Stomach smooth muscle (tissue), 2 donors: ENCODE measurements at regions not wholly inside any gene's neighbourhood (a gene's known extent, or its start where the extent isn't known, plus 50 kb on each side); places are given as distances from the start of the nearest gene placed in this dataset.

ENCODE experiments used
- H3K27ac ChIP-seq: one replicate; pipeline ENCODE4 v1.7.0; 2013; ENCODE audit warnings: mild to moderate bottlenecking, low read length, inconsistent platforms
- H3K27me3 ChIP-seq, 2 donors: one replicate each; pipeline ENCODE4 v1.7.0; 2013; ENCODE audit warnings: low read length in 2 of 2; ENCODE audit not compliant: insufficient read depth in 2 of 2, control insufficient read depth in 1 of 2
- H3K36me3 ChIP-seq, 2 donors: one replicate each; pipeline ENCODE4 v1.7.0; 2013; ENCODE audit warnings: low read length in 2 of 2; ENCODE audit not compliant: control insufficient read depth in 2 of 2, insufficient read depth in 2 of 2
- H3K4me1 ChIP-seq: one replicate; pipeline ENCODE4 v1.7.0; 2013; ENCODE audit warnings: low read length; ENCODE audit not compliant: control insufficient read depth, insufficient read depth
- H3K4me3 ChIP-seq, 2 donors: one replicate each; pipeline ENCODE4 v1.7.0; 2013; ENCODE audit warnings: low read length in 2 of 2
- H3K9ac ChIP-seq, 2 donors: one replicate each; pipeline ENCODE4 v1.7.0; 2013; ENCODE audit warnings: low read length in 2 of 2, mild to moderate bottlenecking in 1 of 2
- H3K9me3 ChIP-seq, 2 donors: one replicate each; pipeline ENCODE4 v1.7.0; 2013; ENCODE audit warnings: low read length in 2 of 2; ENCODE audit not compliant: control insufficient read depth in 2 of 2
- donor health status: healthy.
- donor health status: Pancreatic carcinoma.

DNA sequence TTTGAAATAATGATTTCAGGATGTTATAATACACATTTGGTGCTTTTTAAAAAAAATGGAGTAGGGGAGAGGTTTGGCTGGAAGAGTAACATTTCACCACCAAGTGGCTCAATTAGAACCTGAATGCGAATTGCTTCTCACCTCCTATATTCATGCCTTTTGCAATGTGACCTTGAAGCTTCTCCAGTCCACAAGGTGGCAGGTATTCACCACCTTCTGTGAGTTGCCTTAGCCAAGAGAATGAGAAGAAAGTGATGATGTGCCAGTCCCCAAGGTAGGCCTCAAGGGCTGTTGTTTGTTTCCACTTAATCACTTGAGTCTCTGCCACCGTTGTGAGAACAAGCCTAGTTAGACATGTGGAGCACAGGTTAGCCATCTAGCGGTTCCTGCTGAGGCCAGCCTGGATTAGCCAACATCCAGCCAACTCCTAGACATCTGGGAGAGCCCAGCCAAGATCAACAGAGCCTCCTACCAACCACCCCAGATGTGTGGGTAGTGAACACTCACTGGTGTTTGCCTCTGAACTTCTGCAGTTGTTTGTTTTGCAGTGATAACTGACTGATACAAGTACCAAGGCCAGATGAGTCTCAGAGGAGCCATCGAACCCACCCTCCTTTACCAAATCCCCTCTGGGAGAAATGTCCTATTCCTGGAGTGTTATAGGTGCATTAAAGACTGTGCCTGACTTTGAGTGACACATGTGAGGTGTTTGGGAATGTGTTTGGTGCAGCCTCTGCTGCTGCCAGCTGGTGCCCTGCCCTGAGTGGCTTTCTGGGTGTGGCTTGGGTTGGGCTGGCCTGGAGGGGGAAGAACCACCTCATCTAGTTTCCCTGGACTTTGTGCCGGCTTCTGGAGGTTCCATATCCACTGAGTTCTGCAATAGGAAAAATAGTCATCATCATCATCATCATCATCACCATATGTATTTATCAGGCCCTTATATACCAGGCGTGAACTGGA lies 132.5 kb upstream of the RFLNA start:
- no peaks in the 10 kb centered on the region for H3K9me3 ChIP-seq
- no peak overlapping the region for H3K27ac ChIP-seq
- no peaks in the 10 kb centered on the region for H3K4me1 ChIP-seq
- H3K4me3 ChIP-seq = no peak overlapping the region
- no peak overlapping the region for H3K9ac ChIP-seq
- no peaks in the 10 kb centered on the region for H3K27me3 ChIP-seq
- H3K36me3 ChIP-seq = no peaks in the 10 kb centered on the region

- no peaks in the 10 kb centered on the region for H3K9me3 ChIP-seq
- H3K27me3 ChIP-seq = no peaks in the 10 kb centered on the region
- no peaks in the 10 kb centered on the region for H3K4me1 ChIP-seq
- H3K27ac ChIP-seq = no peak overlapping the region
- H3K36me3 ChIP-seq = no peaks in the 10 kb centered on the region
- no peak overlapping the region for H3K9ac ChIP-seq
- H3K4me3 ChIP-seq = no peak overlapping the region
These were observed 129.2 kb upstream of the RFLNA start for GRCh38 chr12:124165695-124166094.

DNA sequence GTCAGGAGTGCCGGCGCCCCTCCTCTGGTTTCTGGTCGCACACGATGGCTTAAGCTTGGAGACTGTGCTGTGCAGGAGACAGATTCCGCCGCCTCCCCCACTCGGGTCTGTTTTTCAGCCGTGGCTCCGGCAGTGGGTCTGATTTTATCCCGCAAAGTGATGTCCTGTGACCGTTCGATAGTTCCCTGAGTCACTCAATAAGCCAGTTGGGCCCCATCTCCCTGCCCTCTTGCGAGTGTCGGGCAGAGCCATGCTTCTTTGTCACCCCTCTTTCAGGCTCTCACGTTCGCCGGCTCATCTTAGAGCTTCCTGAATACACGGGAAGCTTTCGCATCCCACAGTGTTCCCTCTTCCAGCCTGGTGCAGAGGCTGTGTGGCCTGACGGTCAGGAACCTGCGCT lies 127.8 kb upstream of the RFLNA start:
- Histone ChIP-seq H3K9me3 (no peaks in the 10 kb centered on the region), H3K27ac (no peak overlapping the region), H3K4me3 (no peak overlapping the region), H3K36me3 (no peaks in the 10 kb centered on the region), H3K27me3 (no peaks in the 10 kb centered on the region), H3K9ac (no peak overlapping the region), H3K4me1 (no peaks in the 10 kb centered on the region)

DNA sequence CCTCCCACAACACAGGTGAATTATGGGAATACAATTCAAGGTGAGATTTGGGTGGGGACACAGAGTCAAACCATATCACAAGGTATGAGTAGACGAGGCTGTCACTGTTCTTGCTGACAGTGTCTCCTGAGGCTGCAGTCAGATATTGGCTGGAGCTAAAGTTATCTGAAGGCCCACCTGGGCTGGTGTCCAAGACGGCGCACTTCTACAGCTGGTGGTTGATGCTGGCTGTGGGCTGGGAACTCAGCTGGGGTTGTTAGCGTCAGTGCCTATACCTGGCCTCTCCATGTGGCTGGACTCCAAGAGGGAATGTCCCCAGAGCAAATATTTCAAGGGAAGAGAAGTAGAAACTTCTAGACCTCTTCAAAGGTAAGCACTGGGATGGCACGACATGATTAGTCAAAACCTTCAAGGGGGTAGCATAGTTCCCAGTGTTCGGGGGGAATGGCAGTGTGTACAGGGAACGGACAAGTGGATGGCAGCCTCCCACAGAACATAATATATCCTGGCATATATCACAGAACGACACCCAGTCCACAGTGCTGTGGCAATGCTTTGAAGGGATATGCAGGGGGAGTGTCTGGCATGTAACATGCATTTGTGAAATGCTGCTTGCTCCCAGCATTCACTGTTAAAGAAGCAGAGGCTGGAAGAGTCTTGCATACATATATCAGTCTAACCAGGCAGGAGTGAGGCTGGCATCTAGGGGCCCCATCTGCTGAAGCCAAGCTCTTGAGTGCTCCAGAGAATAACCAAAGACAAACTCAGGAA lies 126.7 kb upstream of the RFLNA start:
- H3K27me3 ChIP-seq = no peaks in the 10 kb centered on the region
- no peaks in the 10 kb centered on the region for H3K4me1 ChIP-seq
- no peak overlapping the region for H3K9ac ChIP-seq
- H3K9me3 ChIP-seq = no peaks in the 10 kb centered on the region
- no peak overlapping the region for H3K4me3 ChIP-seq
- H3K27ac ChIP-seq = no peak overlapping the region
- no peaks in the 10 kb centered on the region for H3K36me3 ChIP-seq

- H3K4me1 ChIP-seq = no peaks in the 10 kb centered on the region
- no peak overlapping the region for H3K9ac ChIP-seq
- no peak overlapping the region for H3K27ac ChIP-seq
- no peaks in the 10 kb centered on the region for H3K27me3 ChIP-seq
- no peaks in the 10 kb centered on the region for H3K9me3 ChIP-seq
- H3K36me3 ChIP-seq = no peaks in the 10 kb centered on the region
- no peak overlapping the region for H3K4me3 ChIP-seq
These were observed 125.2 kb upstream of the RFLNA start for GRCh38 chr12:124169577-124170284.

DNA sequence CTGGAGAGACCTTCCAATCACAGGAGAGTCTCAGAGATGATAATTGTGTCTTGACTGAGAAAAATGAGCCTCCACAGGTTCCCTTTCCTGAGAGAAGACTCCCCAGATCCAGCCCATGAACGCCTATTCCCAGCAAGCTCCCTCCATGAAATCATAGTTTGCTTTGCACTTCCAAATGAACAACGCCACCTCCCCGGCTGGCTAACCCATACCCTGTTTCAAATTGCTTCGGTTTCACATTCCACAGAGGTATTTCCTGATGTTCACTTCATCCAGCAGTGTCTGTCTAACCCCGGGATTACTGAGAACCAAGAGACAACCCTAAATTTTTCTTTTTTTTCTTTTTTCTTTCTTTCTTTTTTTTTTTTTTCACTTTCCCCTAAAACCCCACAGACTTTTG lies 124.1 kb upstream of the RFLNA start:
- no peaks in the 10 kb centered on the region for H3K4me1 ChIP-seq
- H3K9ac ChIP-seq = no peak overlapping the region
- H3K27me3 ChIP-seq = no peaks in the 10 kb centered on the region
- no peaks in the 10 kb centered on the region for H3K9me3 ChIP-seq
- H3K36me3 ChIP-seq = no peaks in the 10 kb centered on the region
- H3K27ac ChIP-seq = no peak overlapping the region
- H3K4me3 ChIP-seq = no peak overlapping the region

DNA sequence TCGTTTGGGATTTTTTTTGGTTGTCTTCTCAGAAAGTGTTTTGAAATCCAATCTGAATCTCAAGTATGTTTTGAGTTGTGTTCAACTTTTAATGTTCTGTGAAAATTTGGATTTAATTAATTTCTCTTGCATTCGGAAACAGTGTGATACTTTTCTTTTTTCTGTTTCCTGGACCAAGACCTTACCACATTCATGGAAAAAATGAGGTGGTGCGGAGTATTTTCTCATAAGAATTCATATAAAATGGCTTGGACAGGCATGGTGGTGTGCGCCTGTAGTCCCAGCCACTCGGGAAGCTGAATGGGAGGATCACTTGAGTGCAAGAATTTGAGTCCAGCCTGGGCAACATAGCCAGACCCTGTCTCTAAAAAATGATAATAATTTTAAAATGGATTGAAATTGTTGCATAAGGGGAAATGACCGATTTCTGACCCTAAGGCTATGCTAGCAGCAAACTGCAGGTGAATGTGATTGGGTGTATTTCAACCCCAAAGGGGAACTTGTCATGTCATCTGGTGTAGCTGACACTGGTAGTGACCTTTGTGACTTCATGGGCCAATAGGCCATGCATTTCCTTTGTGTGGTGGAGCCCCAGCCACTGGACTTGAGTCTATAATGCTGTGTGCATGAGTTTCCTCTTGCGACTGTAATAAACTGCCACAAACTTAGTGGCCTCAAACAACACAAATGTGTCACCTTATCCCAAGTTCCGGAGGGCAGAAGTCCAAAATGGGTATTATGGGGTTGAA lies 123.5 kb upstream of the RFLNA start:
- Histone ChIP-seq H3K27me3 (no peaks in the 10 kb centered on the region), H3K4me3 (no peak overlapping the region), H3K9ac (no peak overlapping the region), H3K9me3 (no peaks in the 10 kb centered on the region), H3K36me3 (no peaks in the 10 kb centered on the region), H3K4me1 (no peaks in the 10 kb centered on the region), H3K27ac (no peak overlapping the region)

DNA sequence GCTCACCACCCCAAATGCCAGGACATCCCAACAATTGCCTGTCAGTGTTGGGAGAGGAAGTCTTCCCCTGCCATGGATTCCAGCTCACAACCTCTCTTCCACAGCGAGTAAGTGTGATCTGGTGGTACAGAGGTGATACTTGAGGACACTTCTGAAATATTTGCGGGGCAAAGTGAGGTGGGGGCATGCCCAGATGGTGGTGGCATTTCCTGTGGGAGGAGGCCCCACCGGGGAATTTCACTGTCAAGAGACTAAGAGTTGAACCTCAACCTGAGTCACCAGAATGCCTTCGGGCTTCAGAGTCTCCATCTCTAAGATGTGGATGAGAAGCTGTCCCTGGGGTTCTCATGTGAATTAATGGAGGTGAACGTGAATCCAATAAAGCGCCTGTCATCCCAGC lies 122.3 kb upstream of the RFLNA start:
- Histone ChIP-seq H3K9me3 (no peaks in the 10 kb centered on the region), H3K9ac (no peak overlapping the region), H3K27me3 (no peaks in the 10 kb centered on the region), H3K4me3 (no peak overlapping the region), H3K36me3 (no peaks in the 10 kb centered on the region), H3K27ac (no peak overlapping the region), H3K4me1 (no peaks in the 10 kb centered on the region)

- no peaks in the 10 kb centered on the region for H3K9me3 ChIP-seq
- H3K27ac ChIP-seq = no peak overlapping the region
- H3K36me3 ChIP-seq = no peaks in the 10 kb centered on the region
- no peak overlapping the region for H3K4me3 ChIP-seq
- H3K9ac ChIP-seq = no peak overlapping the region
- no peaks in the 10 kb centered on the region for H3K27me3 ChIP-seq
- no peaks in the 10 kb centered on the region for H3K4me1 ChIP-seq
These were observed 121.2 kb upstream of the RFLNA start for GRCh38 chr12:124173692-124174091.
